HEK293T (cell line): ENCODE measurements at regions not wholly inside any gene's neighbourhood (a gene's known extent, or its start where the extent isn't known, plus 50 kb on each side); places are given as distances from the start of the nearest gene placed in this dataset.

ENCODE experiments used
- BHLHE40 ChIP-seq: fragments of 450-650 bp; IDR thresholded peaks from 2 replicates; pipeline ENCODE4 v1.6.1; 2016; ENCODE audit warnings: mild to moderate bottlenecking, moderate library complexity, borderline replicate concordance
- FOXA1 ChIP-seq: fragments of 450-650 bp; IDR thresholded peaks from 2 replicates; pipeline ENCODE4 v1.6.1; 2016; ENCODE audit warnings: mild to moderate bottlenecking
- FOXK2 ChIP-seq: fragments of 450-650 bp; IDR thresholded peaks from 2 replicates; pipeline ENCODE4 v1.6.1; 2016; ENCODE audit warnings: mild to moderate bottlenecking
- FOXM1 ChIP-seq: fragments of 450-650 bp; IDR thresholded peaks from 2 replicates; pipeline ENCODE4 v1.6.1; 2017; ENCODE audit warnings: mild to moderate bottlenecking, borderline replicate concordance
- PKNOX1 ChIP-seq: fragments of 450-650 bp; IDR thresholded peaks from 2 replicates; pipeline ENCODE4 v1.6.1; 2016
- SP1 ChIP-seq: fragments of 450-650 bp; IDR thresholded peaks from 2 replicates; pipeline ENCODE4 v1.6.1; 2017
- SUZ12 ChIP-seq: fragments of 450-650 bp; IDR thresholded peaks from 2 replicates; pipeline ENCODE4 v1.6.1; 2016; ENCODE audit warnings: mild to moderate bottlenecking
- TARDBP ChIP-seq: fragments of 450-650 bp; IDR thresholded peaks from 2 replicates; pipeline ENCODE4 v1.6.1; 2016
- ZNF384 ChIP-seq: fragments of 450-650 bp; IDR thresholded peaks from 2 replicates; pipeline ENCODE4 v1.6.1; 2016

DNA sequence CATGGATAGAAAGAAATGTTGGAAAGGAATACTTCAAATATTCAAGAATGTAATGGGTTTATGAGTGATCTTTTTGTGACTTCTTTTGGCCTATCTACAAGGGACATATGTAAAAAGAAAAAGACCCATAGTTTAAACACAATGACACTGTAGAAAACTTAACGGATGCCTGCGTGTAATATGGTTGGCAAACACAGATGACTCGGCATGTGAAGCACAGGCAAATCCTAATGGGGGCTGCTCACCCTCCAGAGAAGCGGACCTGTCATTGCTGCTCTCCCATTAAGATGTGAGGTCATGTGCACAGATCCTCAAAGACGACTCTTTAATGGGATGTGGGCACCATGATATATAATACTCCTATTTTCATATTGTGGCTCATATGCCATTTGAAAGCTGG lies 366.6 kb upstream of the TMEM132C start:
- TF ChIP-seq PKNOX1 (no peak), TARDBP (no peak), SUZ12 (no peak), ZNF384 (no peak), FOXA1 (no peak), FOXK2 (no peak), SP1 (no peak), FOXM1 (no peak), BHLHE40 (no peak)
